ENCODE measurements at regions not wholly inside any gene's neighbourhood (a gene's known extent, or its start where the extent isn't known, plus 50 kb on each side); places are given as distances from the start of the nearest gene placed in this dataset.

DNA sequence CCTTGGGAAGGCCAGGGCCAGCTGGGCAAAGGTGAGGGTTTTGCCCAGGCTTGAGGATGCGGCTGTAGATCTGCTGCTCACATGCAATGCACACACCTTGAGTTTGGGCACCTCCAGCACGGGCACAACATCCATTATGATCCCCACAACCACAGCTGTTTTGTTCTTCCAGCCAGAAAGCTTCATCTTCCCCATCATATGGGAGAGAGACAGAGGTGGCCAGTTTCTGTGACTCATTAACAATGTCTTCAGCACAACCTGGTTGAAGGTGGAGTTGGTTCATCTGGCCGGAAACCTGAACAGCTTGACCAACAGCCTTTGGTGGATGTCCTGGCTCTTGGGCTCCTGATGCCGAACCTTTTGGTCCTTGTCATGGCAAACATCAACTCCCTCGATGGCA lies 163.7 kb upstream of the CCND2 start:
- in situ Hi-C loops (cut with MboI; ENCODE audit: low sequenced_read_pairs) (loop anchor here (5.0 kb wide), 1 partner anchor 167 kb away; no protein-coding TSS in a partner anchor), intact Hi-C loops (cut with micrococcal nuclease) (loop anchor here (5.0 to 10.0 kb wide), 2 partner anchors 115 to 417 kb away; no protein-coding TSS in a partner anchor)
- CTCF ChIA-PET: interaction anchor here (1.6 kb wide), 1 partner anchor 167 kb away, joined by 9 read pairs; no protein-coding TSS in a partner anchor

More for the DNA sequence above, 163.7 kb upstream of the CCND2 start:
- ATAC-seq (ENCODE audit: low read depth) (no peak), DNase-seq (no peak)
- peaks cover 3% of the 10 kb centered on the region for H3K27me3 ChIP-seq (ENCODE audit: control insufficient read depth, insufficient read depth, low read length)
- H2AK9ac ChIP-seq (replicated peaks; ENCODE audit: low read depth, low read length, poor library complexity): no peak overlapping the region
- no peaks in the 10 kb centered on the region for H3K9me3 ChIP-seq (ENCODE audit: control insufficient read depth, insufficient read depth, low read length)
- H2BK120ac ChIP-seq (ENCODE audit: low read depth, low read length): no peak overlapping the region
- BruUV-seq (replicated peaks): no TSS peak
- no peaks in the 10 kb centered on the region for H4K20me1 ChIP-seq (ENCODE audit: insufficient read depth, low read length)
- no peak overlapping the region for H3K14ac ChIP-seq (replicated peaks; ENCODE audit: low read depth, low read length)
- no peak overlapping the region for H4K5ac ChIP-seq (ENCODE audit: low read depth, low read length)
- no CpG with 5 or more reads among the region's 5 CpGs for WGBS, 2 experiments (ENCODE audit: extremely low coverage in 2 of 2, insufficient read length in 1 of 2)
- H3K4ac ChIP-seq (ENCODE audit: low read depth, low read length): no peak overlapping the region
- H2BK5ac ChIP-seq (ENCODE audit: low read depth, low read length, poor library complexity, severe bottlenecking): no peak overlapping the region
- H3K9ac ChIP-seq (ENCODE audit: low read depth, low read length): no peak overlapping the region
- no peak overlapping the region for H2BK20ac ChIP-seq (ENCODE audit: low read depth, low read length)
- H3K4me2 ChIP-seq (ENCODE audit: low read depth, low read length): no peak overlapping the region
- H3K23ac ChIP-seq (ENCODE audit: low read depth, low read length): no peak overlapping the region
- dilution Hi-C loops (cut with HindIII; ENCODE audit: low sequenced_read_pairs, unreplicated experiment): no loop called here
- H4K8ac ChIP-seq (ENCODE audit: low read depth in 2 of 2, low read length in 2 of 2): no peak overlapping the region
- H3K36me3 ChIP-seq (ENCODE audit: control insufficient read depth, insufficient read depth, low read length): no peaks in the 10 kb centered on the region
- no peak overlapping the region for H3K18ac ChIP-seq (ENCODE audit: low read depth, low read length)
- H3K4me1 ChIP-seq (ENCODE audit: control insufficient read depth, insufficient read depth, low read length): no peaks in the 10 kb centered on the region
- no peak overlapping the region for H4K91ac ChIP-seq (ENCODE audit: insufficient read depth, low read depth, low read length)
- no peak overlapping the region for H2AK5ac ChIP-seq (ENCODE audit: low read depth, low read length)
- H3K79me1 ChIP-seq (ENCODE audit: low read depth in 1 of 2, low read length in 2 of 2): no peaks in the 10 kb centered on the region
- no peak overlapping the region for H3K4me3 ChIP-seq (ENCODE audit: insufficient read depth, low read depth, low read length)
- H3K27ac ChIP-seq (ENCODE audit: insufficient read depth, low read length): no peak overlapping the region
- H2BK15ac ChIP-seq (ENCODE audit: low read depth, low read length): no peak overlapping the region
- no peak overlapping the region for H2AFZ ChIP-seq (replicated peaks; ENCODE audit: low read length, poor library complexity)
- TF ChIP-seq CEBPB (IDR thresholded peaks at IDR 0.05; ENCODE audit: low read depth, low read length): no peak
- no peak for TF ChIP-seq SMC3 (IDR thresholded peaks at IDR 0.05; ENCODE audit: low read depth, low read length)
- TF ChIP-seq, protein P1, sequence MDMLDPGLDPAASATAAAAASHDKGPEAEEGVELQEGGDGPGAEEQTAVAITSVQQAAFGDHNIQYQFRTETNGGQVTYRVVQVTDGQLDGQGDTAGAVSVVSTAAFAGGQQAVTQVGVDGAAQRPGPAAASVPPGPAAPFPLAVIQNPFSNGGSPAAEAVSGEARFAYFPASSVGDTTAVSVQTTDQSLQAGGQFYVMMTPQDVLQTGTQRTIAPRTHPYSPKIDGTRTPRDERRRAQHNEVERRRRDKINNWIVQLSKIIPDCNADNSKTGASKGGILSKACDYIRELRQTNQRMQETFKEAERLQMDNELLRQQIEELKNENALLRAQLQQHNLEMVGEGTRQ (IDR thresholded peaks at IDR 0.05; ENCODE audit: low read depth, low read length): no peak
- no peak for TF ChIP-seq MAZ (IDR thresholded peaks at IDR 0.05; ENCODE audit: borderline replicate concordance, low read depth, low read length)
- TF ChIP-seq RAD21 (IDR thresholded peaks at IDR 0.05; ENCODE audit: low read length): no peak
- TF ChIP-seq RCOR1 (IDR thresholded peaks at IDR 0.05; ENCODE audit: insufficient replicate concordance, low read length): no peak
- no peak for TF ChIP-seq POLR2A (IDR thresholded peaks at IDR 0.05; ENCODE audit: low read depth, low read length)
- TF ChIP-seq NFE2L2 (IDR thresholded peaks at IDR 0.05; ENCODE audit: low read depth, low read length): no peak
- no peak for TF ChIP-seq CHD1 (IDR thresholded peaks at IDR 0.05; ENCODE audit: low read depth, low read length)
- no peak for TF ChIP-seq MXI1 (IDR thresholded peaks at IDR 0.05; ENCODE audit: borderline replicate concordance, low read depth, low read length)
- TF ChIP-seq, protein P2, sequence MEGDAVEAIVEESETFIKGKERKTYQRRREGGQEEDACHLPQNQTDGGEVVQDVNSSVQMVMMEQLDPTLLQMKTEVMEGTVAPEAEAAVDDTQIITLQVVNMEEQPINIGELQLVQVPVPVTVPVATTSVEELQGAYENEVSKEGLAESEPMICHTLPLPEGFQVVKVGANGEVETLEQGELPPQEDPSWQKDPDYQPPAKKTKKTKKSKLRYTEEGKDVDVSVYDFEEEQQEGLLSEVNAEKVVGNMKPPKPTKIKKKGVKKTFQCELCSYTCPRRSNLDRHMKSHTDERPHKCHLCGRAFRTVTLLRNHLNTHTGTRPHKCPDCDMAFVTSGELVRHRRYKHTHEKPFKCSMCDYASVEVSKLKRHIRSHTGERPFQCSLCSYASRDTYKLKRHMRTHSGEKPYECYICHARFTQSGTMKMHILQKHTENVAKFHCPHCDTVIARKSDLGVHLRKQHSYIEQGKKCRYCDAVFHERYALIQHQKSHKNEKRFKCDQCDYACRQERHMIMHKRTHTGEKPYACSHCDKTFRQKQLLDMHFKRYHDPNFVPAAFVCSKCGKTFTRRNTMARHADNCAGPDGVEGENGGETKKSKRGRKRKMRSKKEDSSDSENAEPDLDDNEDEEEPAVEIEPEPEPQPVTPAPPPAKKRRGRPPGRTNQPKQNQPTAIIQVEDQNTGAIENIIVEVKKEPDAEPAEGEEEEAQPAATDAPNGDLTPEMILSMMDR (conservative IDR thresholded peaks at IDR 0.05; ENCODE audit: low read depth, low read length): no peak
- H3K9me1 ChIP-seq (ENCODE audit: insufficient read depth, low read length): no peaks in the 10 kb centered on the region
- H3K56ac ChIP-seq (ENCODE audit: extremely low read depth, insufficient read depth, low read length): no peak overlapping the region
- POLR2A ChIA-PET (ENCODE audit: unreplicated experiment): no interaction called here

Data from IMR-90 (cell line).